Fibroblast of lung (primary cell): ENCODE measurements at regions not wholly inside any gene's neighbourhood (a gene's known extent, or its start where the extent isn't known, plus 50 kb on each side); places are given as distances from the start of the nearest gene placed in this dataset.

Experiments used
- DNase-seq, 2 donors: peaks; one replicate each; pipeline versions ENCODE4 v3.0.0 to v3.0.0-alpha.2; 2010; ENCODE audit warnings: low read depth in 2 of 2
- H2AFZ ChIP-seq: 2 replicates; pipeline ENCODE4 v1.5.1; 2012; ENCODE audit warnings: low read length, control low read depth, inconsistent platforms
- H3K27ac ChIP-seq: 2 replicates; pipeline ENCODE4 v1.5.1; 2011; ENCODE audit warnings: low read length, control low read depth; ENCODE audit not compliant: insufficient read depth
- H3K27me3 ChIP-seq: 2 replicates; pipeline ENCODE4 v1.5.1; 2011; ENCODE audit warnings: mild to moderate bottlenecking, low read length; ENCODE audit not compliant: control insufficient read depth, insufficient read depth
- H3K36me3 ChIP-seq: 2 replicates; pipeline ENCODE4 v1.5.1; 2011; ENCODE audit warnings: low read length; ENCODE audit not compliant: control insufficient read depth, insufficient read depth
- H3K4me1 ChIP-seq: 2 replicates; pipeline ENCODE4 v1.5.1; 2011; ENCODE audit warnings: low read length; ENCODE audit not compliant: control insufficient read depth, insufficient read depth; ENCODE audit errors: extremely low read depth
- H3K4me2 ChIP-seq: 2 replicates; pipeline ENCODE4 v1.5.1; 2011; ENCODE audit warnings: low read length, control low read depth; ENCODE audit not compliant: insufficient read depth; ENCODE audit errors: extremely low read depth
- H3K4me3 ChIP-seq, 4 experiments: fragments of 200-600 bp in 1 of 4; sonication (generic) in 1 of 4; replicated peaks in 1 of 4; 2 replicates each; pipeline ENCODE4 v1.5.1; 2011 to 2016; ENCODE audit warnings: low read length in 4 of 4, low read depth in 3 of 4, mild to moderate bottlenecking in 3 of 4, control low read depth in 2 of 4, inconsistent platforms in 1 of 4, mixed read lengths in 1 of 4; ENCODE audit not compliant: insufficient read depth in 1 of 4; ENCODE audit errors: control extremely low read depth in 1 of 4
- H3K79me2 ChIP-seq: 2 replicates; pipeline ENCODE4 v1.5.1; 2012; ENCODE audit warnings: mild to moderate bottlenecking, low read length, inconsistent platforms; ENCODE audit not compliant: control insufficient read depth, insufficient read depth
- H3K9ac ChIP-seq: 2 replicates; pipeline ENCODE4 v1.5.1; 2011; ENCODE audit warnings: mild to moderate bottlenecking, low read length, control low read depth; ENCODE audit not compliant: insufficient read depth
- H3K9me3 ChIP-seq: 2 replicates; pipeline ENCODE4 v1.5.1; 2012; ENCODE audit warnings: low read depth, low read length; ENCODE audit not compliant: control insufficient read depth, insufficient read depth
- H4K20me1 ChIP-seq: 2 replicates; pipeline ENCODE4 v1.5.1; 2011; ENCODE audit warnings: low read length; ENCODE audit not compliant: control insufficient read depth, insufficient read depth; ENCODE audit errors: extremely low read depth
- EZH2 ChIP-seq: IDR thresholded peaks from 2 replicates; pipeline ENCODE4 v1.5.1; 2012; ENCODE audit warnings: low read length, control low read depth, mild to moderate bottlenecking; ENCODE audit errors: missing control alignments
- TF ChIP-seq, protein P1 (sequence below), 2 donors: IDR thresholded peaks in 1 of 2; conservative IDR thresholded peaks in 1 of 2; 1 replicate in 1 of 2; 2 replicates in 1 of 2; pipeline ENCODE4 v1.5.1; 2011 to 2012; ENCODE audit warnings: low read length in 2 of 2, control low read depth in 1 of 2, inconsistent platforms in 1 of 2, low read depth in 1 of 2, mild to moderate bottlenecking in 1 of 2

DNA sequence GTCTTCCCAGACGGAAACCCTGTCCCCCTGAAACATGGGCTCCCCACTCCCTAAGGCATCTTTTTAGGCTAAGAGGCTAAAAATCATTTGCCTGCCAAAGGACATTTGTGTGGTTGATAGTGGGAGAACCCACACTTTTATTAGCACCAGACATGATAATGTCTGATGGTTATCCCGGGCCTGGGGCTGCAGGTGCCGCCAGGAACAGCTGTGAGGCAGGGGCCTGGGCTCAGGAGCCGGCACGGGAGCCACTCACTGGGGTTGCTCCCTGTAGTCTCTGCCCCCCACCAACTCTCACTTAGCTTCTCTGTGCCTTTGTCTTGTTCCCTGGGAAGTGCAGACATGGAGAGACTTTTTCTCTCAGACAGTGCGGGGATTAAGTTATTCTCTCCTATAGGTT, 193.6 kb downstream of the GLRX3 start:
- Histone ChIP-seq H3K4me3 (no peak overlapping the region), H3K36me3 (no peaks in the 10 kb centered on the region), H3K9ac (no peak overlapping the region), H2AFZ (no peak overlapping the region), H3K4me2 (no peak overlapping the region), H3K27ac (no peak overlapping the region), H4K20me1 (no peaks in the 10 kb centered on the region), H3K4me1 (no peaks in the 10 kb centered on the region), H3K9me3 (no peaks in the 10 kb centered on the region), H3K27me3 (no peaks in the 10 kb centered on the region), H3K79me2 (no peaks in the 10 kb centered on the region)
- TF ChIP-seq EZH2: no peak
- TF ChIP-seq, protein P1, sequence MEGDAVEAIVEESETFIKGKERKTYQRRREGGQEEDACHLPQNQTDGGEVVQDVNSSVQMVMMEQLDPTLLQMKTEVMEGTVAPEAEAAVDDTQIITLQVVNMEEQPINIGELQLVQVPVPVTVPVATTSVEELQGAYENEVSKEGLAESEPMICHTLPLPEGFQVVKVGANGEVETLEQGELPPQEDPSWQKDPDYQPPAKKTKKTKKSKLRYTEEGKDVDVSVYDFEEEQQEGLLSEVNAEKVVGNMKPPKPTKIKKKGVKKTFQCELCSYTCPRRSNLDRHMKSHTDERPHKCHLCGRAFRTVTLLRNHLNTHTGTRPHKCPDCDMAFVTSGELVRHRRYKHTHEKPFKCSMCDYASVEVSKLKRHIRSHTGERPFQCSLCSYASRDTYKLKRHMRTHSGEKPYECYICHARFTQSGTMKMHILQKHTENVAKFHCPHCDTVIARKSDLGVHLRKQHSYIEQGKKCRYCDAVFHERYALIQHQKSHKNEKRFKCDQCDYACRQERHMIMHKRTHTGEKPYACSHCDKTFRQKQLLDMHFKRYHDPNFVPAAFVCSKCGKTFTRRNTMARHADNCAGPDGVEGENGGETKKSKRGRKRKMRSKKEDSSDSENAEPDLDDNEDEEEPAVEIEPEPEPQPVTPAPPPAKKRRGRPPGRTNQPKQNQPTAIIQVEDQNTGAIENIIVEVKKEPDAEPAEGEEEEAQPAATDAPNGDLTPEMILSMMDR (conservative IDR thresholded peaks at IDR 0.05 in 1 of 2, IDR thresholded peaks at IDR 0.05 in 1 of 2; ENCODE audit: low read depth in 1 of 2, low read length in 2 of 2): no peak
- no peak for DNase-seq

GRCh38 chr10:130333185-130333584, 197.0 kb downstream of the GLRX3 start:
- no peak overlapping the region for H3K4me2 ChIP-seq
- no peaks in the 10 kb centered on the region for H3K27me3 ChIP-seq
- H3K79me2 ChIP-seq: no peaks in the 10 kb centered on the region
- no peaks in the 10 kb centered on the region for H3K4me1 ChIP-seq
- DNase-seq: no peak
- no peak overlapping the region for H3K27ac ChIP-seq
- TF ChIP-seq, protein P1 (conservative IDR thresholded peaks at IDR 0.05 in 1 of 2, IDR thresholded peaks at IDR 0.05 in 1 of 2; ENCODE audit: low read depth in 1 of 2, low read length in 2 of 2): no peak
- TF ChIP-seq EZH2: no peak
- H2AFZ ChIP-seq: no peak overlapping the region
- no peak overlapping the region for H3K4me3 ChIP-seq
- no peaks in the 10 kb centered on the region for H3K36me3 ChIP-seq
- H3K9me3 ChIP-seq: no peaks in the 10 kb centered on the region
- H4K20me1 ChIP-seq: no peaks in the 10 kb centered on the region
- H3K9ac ChIP-seq: no peak overlapping the region

DNA sequence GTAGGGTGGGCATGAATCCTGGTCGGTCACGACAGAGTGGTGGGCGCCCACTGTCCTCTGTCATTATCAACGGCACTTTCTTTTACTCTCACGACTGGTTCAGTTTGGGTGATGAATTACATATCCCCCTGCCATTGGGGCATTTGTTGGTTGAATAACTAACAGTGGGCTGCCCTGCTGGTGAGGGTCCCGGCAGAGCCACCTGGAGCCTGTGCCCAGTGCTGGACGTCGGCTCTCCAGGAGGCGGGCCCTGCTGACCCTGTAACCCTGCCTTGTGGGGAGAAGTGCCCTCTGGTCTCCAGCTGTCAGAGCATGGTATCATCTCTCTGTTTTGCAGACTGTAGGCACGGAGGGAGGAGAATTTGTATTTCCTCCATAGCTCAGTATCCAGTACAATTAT, 199.1 kb downstream of the GLRX3 start:
- H3K36me3 ChIP-seq: no peaks in the 10 kb centered on the region
- no peak overlapping the region for H2AFZ ChIP-seq
- TF ChIP-seq, protein P1 (conservative IDR thresholded peaks at IDR 0.05 in 1 of 2, IDR thresholded peaks at IDR 0.05 in 1 of 2; ENCODE audit: low read depth in 1 of 2, low read length in 2 of 2): no peak
- TF ChIP-seq EZH2: no peak
- H3K9me3 ChIP-seq: no peaks in the 10 kb centered on the region
- no peaks in the 10 kb centered on the region for H4K20me1 ChIP-seq
- no peak for DNase-seq
- no peaks in the 10 kb centered on the region for H3K79me2 ChIP-seq
- H3K4me1 ChIP-seq: no peaks in the 10 kb centered on the region
- H3K27me3 ChIP-seq: no peaks in the 10 kb centered on the region
- H3K4me3 ChIP-seq: no peak overlapping the region
- H3K4me2 ChIP-seq: no peak overlapping the region
- no peak overlapping the region for H3K27ac ChIP-seq
- no peak overlapping the region for H3K9ac ChIP-seq
